Thymus (tissue), 11 donors: ENCODE measurements at regions not wholly inside any gene's neighbourhood (a gene's known extent, or its start where the extent isn't known, plus 50 kb on each side); places are given as distances from the start of the nearest gene placed in this dataset.
"Not testable (repeated sequence)": the region's sequence is repeated elsewhere in the genome, so short reads cannot be mapped to it uniquely, and the experiment has no call there.

Experiments used
- DNase-seq, 9 donors: peaks; one replicate each; pipeline ENCODE4 v3.0.0-alpha.2; 2013; ENCODE audit warnings: low spot score in 9 of 9, low read depth in 6 of 9, missing footprints in 1 of 9
- H3K27ac ChIP-seq, 2 donors: one replicate each; pipeline ENCODE4 v1.5.1; 2013; ENCODE audit warnings: control low read depth in 1 of 2, low read depth in 1 of 2, low read length in 1 of 2, mild to moderate bottlenecking in 1 of 2, moderate library complexity in 1 of 2
- H3K27me3 ChIP-seq, 2 donors: one replicate each; pipeline ENCODE4 v1.5.1; 2013; ENCODE audit warnings: low read length in 1 of 2; ENCODE audit not compliant: control insufficient read depth in 2 of 2, insufficient read depth in 1 of 2
- H3K36me3 ChIP-seq, 2 donors: one replicate each; pipeline ENCODE4 v1.5.1; 2013; ENCODE audit warnings: low read length in 1 of 2, mild to moderate bottlenecking in 1 of 2, moderate library complexity in 1 of 2; ENCODE audit not compliant: control insufficient read depth in 2 of 2, insufficient read depth in 2 of 2
- H3K4me1 ChIP-seq, 2 donors: one replicate each; pipeline ENCODE4 v1.5.1; 2013; ENCODE audit warnings: low read length in 2 of 2; ENCODE audit not compliant: control insufficient read depth in 2 of 2, insufficient read depth in 2 of 2
- H3K4me3 ChIP-seq, 2 donors: one replicate each; pipeline ENCODE4 v1.5.1; 2013; ENCODE audit warnings: low read length in 2 of 2, control low read depth in 1 of 2, mild to moderate bottlenecking in 1 of 2
- H3K9me3 ChIP-seq, 2 donors: one replicate each; pipeline ENCODE4 v1.5.1; 2013; ENCODE audit warnings: low read length in 1 of 2, mild to moderate bottlenecking in 1 of 2; ENCODE audit not compliant: control insufficient read depth in 2 of 2, insufficient read depth in 1 of 2
- WGBS: extraction: QIAGEN DNeasy Blood & Tissue Kit; methylation state at CpG from one replicate; pipeline ENCODE4 v1.1.7; 2013; 5-methylcytosine and 5-hydroxymethylcytosine counted together
- donor health status: healthy.

- DNase-seq, H3K27me3 ChIP-seq, H3K9me3 ChIP-seq, H3K4me1 ChIP-seq, H3K4me3 ChIP-seq, H3K27ac ChIP-seq, H3K36me3 ChIP-seq: not testable (repeated sequence)
- WGBS, result 81% methylated on average over 13 of the region's 13 CpGs
Observed at GRCh38 chr1:189331071-189331470, 1146.6 kb downstream of the BRINP3 start.

- no peak overlapping the region for H3K27ac ChIP-seq
- no peaks in the 10 kb centered on the region for H3K4me1 ChIP-seq
- H3K9me3 ChIP-seq, result peaks cover 0 to 12% of the 10 kb centered on the region in 2 donors
- H3K36me3 ChIP-seq, result no peaks in the 10 kb centered on the region
- no peaks in the 10 kb centered on the region for H3K27me3 ChIP-seq
- no peak overlapping the region for H3K4me3 ChIP-seq
- whole genome bisulfite sequencing, result 91% methylated on average over 17 of the region's 17 CpGs
- no peak for DNase-seq
Observed at GRCh38 chr1:189336115-189337100, 1141.3 kb downstream of the BRINP3 start.

GRCh38 chr1:189349607-189350006 is 1128.1 kb downstream of the BRINP3 start:
- Histone ChIP-seq H3K9me3 (no peaks in the 10 kb centered on the region), H3K4me1 (no peaks in the 10 kb centered on the region), H3K27ac (no peak overlapping the region), H3K27me3 (no peaks in the 10 kb centered on the region), H3K4me3 (no peak overlapping the region), H3K36me3 (no peaks in the 10 kb centered on the region)
- no peak for DNase-seq
- WGBS, result 93% methylated on average over 4 of the region's 4 CpGs

- 84% methylated on average over 3 of the region's 3 CpGs for WGBS
- Histone ChIP-seq H3K4me1 (no peaks in the 10 kb centered on the region), H3K27ac (no peak overlapping the region), H3K36me3 (no peaks in the 10 kb centered on the region), H3K27me3 (no peaks in the 10 kb centered on the region), H3K9me3 (no peaks in the 10 kb centered on the region), H3K4me3 (no peak overlapping the region)
- no peak for DNase-seq
Observed at GRCh38 chr1:189350983-189351616, 1126.6 kb downstream of the BRINP3 start.

- no peak overlapping the region for H3K27ac ChIP-seq
- H3K36me3 ChIP-seq, result no peaks in the 10 kb centered on the region
- H3K4me1 ChIP-seq, result no peaks in the 10 kb centered on the region
- no peaks in the 10 kb centered on the region for H3K27me3 ChIP-seq
- DNase-seq, result no peak
- no peak overlapping the region for H3K4me3 ChIP-seq
- no peaks in the 10 kb centered on the region for H3K9me3 ChIP-seq
- WGBS, result 40% methylated on average over 1 of the region's 1 CpG
Observed at GRCh38 chr1:189351960-189352359, 1125.7 kb downstream of the BRINP3 start.

- Histone ChIP-seq H3K4me1 (no peaks in the 10 kb centered on the region), H3K27ac (no peak overlapping the region), H3K9me3 (no peaks in the 10 kb centered on the region), H3K4me3 (no peak overlapping the region), H3K36me3 (no peaks in the 10 kb centered on the region), H3K27me3 (no peaks in the 10 kb centered on the region)
- DNase-seq, result no peak
Observed at GRCh38 chr1:189356206-189356605, 1121.5 kb downstream of the BRINP3 start.

- Histone ChIP-seq H3K27me3 (no peaks in the 10 kb centered on the region), H3K4me1 (no peaks in the 10 kb centered on the region), H3K27ac (no peak overlapping the region), H3K36me3 (no peaks in the 10 kb centered on the region), H3K9me3 (no peaks in the 10 kb centered on the region), H3K4me3 (no peak overlapping the region)
- no peak for DNase-seq
- WGBS, result 97% methylated on average over 1 of the region's 1 CpG
Observed at GRCh38 chr1:189357317-189357716, 1120.3 kb downstream of the BRINP3 start.

- no peak overlapping the region for H3K27ac ChIP-seq
- H3K27me3 ChIP-seq, result no peaks in the 10 kb centered on the region
- H3K4me3 ChIP-seq, result no peak overlapping the region
- no peaks in the 10 kb centered on the region for H3K36me3 ChIP-seq
- no peaks in the 10 kb centered on the region for H3K9me3 ChIP-seq
- no peaks in the 10 kb centered on the region for H3K4me1 ChIP-seq
- no peak for DNase-seq
Observed at GRCh38 chr1:189369612-189370011, 1108.1 kb downstream of the BRINP3 start.

GRCh38 chr1:189374816-189375215 is 1102.8 kb downstream of the BRINP3 start:
- Histone ChIP-seq H3K27me3 (no peaks in the 10 kb centered on the region), H3K4me1 (no peaks in the 10 kb centered on the region), H3K9me3 (no peaks in the 10 kb centered on the region), H3K27ac (no peak overlapping the region), H3K4me3 (no peak overlapping the region), H3K36me3 (no peaks in the 10 kb centered on the region)
- WGBS, result 80% methylated on average over 3 of the region's 3 CpGs
- no peak for DNase-seq
